Left ventricle myocardium inferior (tissue), 1 donor: ENCODE measurements at regions not wholly inside any gene's neighbourhood (a gene's known extent, or its start where the extent isn't known, plus 50 kb on each side); places are given as distances from the start of the nearest gene placed in this dataset.
A peak's percentile ranks its signal among the peaks of the same experiment; 100 is the strongest.

Experiments
- DNase-seq: peaks from one replicate; pipeline ENCODE4 v3.0.0-alpha.2; 2020
- H3K27ac ChIP-seq: fragments of 200-600 bp; replicated peaks from 2 replicates; pipeline ENCODE4 v1.8.0; 2021
- H3K27me3 ChIP-seq: fragments of 200-600 bp; 2 replicates; pipeline ENCODE4 v1.8.0; 2021; ENCODE audit warnings: low read depth
- H3K36me3 ChIP-seq: fragments of 200-600 bp; 2 replicates; pipeline ENCODE4 v1.8.0; 2021
- H3K4me1 ChIP-seq: fragments of 200-600 bp; 2 replicates; pipeline ENCODE4 v1.8.0; 2021
- H3K4me3 ChIP-seq: fragments of 200-600 bp; 2 replicates; pipeline ENCODE4 v1.8.0; 2021; ENCODE audit warnings: mild to moderate bottlenecking, moderate library complexity
- H3K9me3 ChIP-seq: fragments of 200-600 bp; replicated peaks from 2 replicates; pipeline ENCODE4 v1.8.0; 2021
- intact Hi-C: fragments of 100-400 bp; cut with micrococcal nuclease; formaldehyde crosslinking; loops from one replicate; pipeline ENCODE4 v1.11.0; 2022
- TF ChIP-seq, protein P1 (sequence below): fragments of 200-600 bp; IDR thresholded peaks from 2 replicates; pipeline ENCODE4 v1.8.0; 2021; ENCODE audit warnings: antibody characterized with exemption, mild to moderate bottlenecking, borderline replicate concordance
- donor health status: DM: no; HTN: yes; CAD: no; lungs with severe emphysema.

DNA sequence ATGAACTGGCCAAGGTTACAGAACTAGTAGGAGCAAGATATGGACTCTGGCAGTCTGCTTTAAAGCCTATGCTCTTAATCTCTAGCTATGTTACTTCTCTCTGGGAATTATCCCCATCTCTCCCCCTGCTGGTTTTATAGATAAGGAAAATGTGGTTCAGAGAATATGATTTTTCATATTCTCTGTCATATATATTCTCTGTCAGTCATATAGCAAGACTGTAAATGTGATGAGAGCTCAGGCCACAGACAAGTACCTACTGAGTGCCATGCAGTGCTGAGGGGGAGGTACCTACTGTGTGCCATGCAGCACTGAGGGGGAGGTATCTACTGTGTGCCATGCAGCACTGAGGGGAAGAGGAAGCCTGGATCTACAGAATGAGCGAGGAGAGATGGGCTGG lies 220.3 kb upstream of the FGGY start:
- Histone ChIP-seq H3K27ac (no peak overlapping the region), H3K27me3 (no peaks in the 10 kb centered on the region), H3K36me3 (no peaks in the 10 kb centered on the region), H3K4me3 (no peak overlapping the region), H3K4me1 (no peaks in the 10 kb centered on the region), H3K9me3 (no peaks in the 10 kb centered on the region)
- TF ChIP-seq, protein P1, sequence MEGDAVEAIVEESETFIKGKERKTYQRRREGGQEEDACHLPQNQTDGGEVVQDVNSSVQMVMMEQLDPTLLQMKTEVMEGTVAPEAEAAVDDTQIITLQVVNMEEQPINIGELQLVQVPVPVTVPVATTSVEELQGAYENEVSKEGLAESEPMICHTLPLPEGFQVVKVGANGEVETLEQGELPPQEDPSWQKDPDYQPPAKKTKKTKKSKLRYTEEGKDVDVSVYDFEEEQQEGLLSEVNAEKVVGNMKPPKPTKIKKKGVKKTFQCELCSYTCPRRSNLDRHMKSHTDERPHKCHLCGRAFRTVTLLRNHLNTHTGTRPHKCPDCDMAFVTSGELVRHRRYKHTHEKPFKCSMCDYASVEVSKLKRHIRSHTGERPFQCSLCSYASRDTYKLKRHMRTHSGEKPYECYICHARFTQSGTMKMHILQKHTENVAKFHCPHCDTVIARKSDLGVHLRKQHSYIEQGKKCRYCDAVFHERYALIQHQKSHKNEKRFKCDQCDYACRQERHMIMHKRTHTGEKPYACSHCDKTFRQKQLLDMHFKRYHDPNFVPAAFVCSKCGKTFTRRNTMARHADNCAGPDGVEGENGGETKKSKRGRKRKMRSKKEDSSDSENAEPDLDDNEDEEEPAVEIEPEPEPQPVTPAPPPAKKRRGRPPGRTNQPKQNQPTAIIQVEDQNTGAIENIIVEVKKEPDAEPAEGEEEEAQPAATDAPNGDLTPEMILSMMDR: peak; percentile 45
- no peak for DNase-seq
- intact Hi-C loops: no loop called here

DNA sequence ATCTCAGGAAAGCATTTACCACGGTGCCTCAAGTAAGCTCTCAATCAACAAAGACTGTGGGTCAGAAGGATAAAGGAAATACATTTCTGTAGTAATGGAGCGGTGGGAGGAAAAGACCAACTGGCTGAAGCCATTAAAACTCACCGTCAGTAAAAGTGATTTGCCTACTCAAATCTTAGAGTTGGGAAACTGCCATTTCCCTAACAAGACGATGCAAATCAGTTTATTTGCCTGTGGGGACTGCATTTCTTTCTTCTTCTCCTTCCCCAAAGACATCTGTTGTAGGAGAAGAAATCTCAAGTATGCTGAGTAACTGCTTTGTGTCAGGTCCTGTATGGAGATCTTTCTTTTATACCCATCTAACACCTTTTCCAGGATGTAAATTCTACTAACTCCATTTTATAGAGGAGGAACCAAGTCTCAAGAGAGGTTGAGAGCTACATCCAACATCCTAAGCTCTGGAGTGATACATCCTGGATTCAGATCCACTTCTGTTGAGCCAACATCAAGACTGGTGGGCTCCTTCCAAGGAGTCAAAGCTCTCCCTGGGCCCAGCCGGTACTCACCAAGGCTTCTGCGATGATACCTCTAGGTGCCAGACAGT lies 219.3 kb upstream of the FGGY start:
- no peaks in the 10 kb centered on the region for H3K36me3 ChIP-seq
- H3K27me3 ChIP-seq: no peaks in the 10 kb centered on the region
- intact Hi-C loops: no loop called here
- TF ChIP-seq, protein P1: no peak
- H3K4me3 ChIP-seq: no peak overlapping the region
- no peaks in the 10 kb centered on the region for H3K4me1 ChIP-seq
- no peaks in the 10 kb centered on the region for H3K9me3 ChIP-seq
- no peak overlapping the region for H3K27ac ChIP-seq
- no peak for DNase-seq

DNA sequence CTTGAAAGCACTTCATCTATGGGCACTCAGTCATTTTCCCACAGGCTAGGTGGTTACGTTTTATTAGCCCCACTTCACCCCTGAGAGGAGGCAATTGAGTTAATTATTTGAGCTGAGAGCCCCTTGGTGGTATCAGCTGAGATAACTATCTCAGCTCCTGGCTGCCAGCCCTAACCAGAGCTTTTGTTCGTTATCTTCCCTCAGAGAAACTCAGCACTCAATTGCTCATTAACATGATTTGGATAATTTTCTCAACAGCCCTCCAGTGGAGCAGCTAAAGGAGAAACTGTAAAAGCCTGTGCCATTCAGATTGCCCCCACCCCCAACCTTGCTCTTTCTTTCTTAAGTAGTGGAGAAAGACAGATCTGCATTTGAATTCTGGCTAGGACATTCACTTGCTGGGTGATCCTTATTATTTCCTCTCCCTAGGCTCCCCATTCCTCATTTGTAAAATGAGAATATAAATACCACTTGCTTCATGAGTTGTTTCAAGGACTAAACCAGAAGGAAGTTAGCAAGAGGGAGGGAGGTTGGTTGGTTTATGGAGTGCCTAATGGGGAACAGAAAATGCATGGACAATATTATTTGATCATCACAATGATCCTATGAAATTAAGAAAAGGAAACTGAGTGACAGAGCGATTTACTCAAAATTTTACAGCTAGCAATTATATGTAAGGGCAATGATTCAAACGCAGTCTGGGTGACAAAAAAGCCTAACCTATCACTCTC lies 218.7 kb upstream of the FGGY start:
- DNase-seq: no peak
- TF ChIP-seq, protein P1: no peak
- intact Hi-C loops: no loop called here
- Histone ChIP-seq H3K36me3 (no peaks in the 10 kb centered on the region), H3K27ac (no peak overlapping the region), H3K4me3 (no peak overlapping the region), H3K27me3 (no peaks in the 10 kb centered on the region), H3K9me3 (no peaks in the 10 kb centered on the region), H3K4me1 (peaks cover under 1% of the 10 kb centered on the region)

DNA sequence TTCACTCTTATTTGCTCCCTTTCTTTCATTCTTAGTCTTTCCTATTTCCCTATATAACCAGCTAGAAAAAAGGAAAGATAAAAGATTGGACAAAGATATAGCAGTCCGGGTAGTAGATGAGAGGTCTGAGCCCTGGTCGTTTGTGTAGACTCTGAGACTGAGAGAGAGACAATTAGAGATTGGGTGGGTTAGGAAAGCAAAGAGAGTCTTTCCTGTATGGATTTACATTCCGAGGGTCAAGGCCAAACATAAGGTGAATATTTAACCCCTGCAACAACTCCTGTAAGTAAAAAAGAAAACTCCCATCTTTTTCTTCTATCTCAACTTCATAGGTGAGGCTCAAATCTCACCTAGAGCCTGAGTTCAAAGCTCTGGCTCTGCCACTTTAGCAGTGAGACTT lies 218.0 kb upstream of the FGGY start:
- H3K27ac ChIP-seq: no peak overlapping the region
- no peaks in the 10 kb centered on the region for H3K36me3 ChIP-seq
- TF ChIP-seq, protein P1: no peak
- H3K9me3 ChIP-seq: no peaks in the 10 kb centered on the region
- no peaks in the 10 kb centered on the region for H3K27me3 ChIP-seq
- intact Hi-C loops: no loop called here
- no peak for DNase-seq
- no peak overlapping the region for H3K4me3 ChIP-seq
- H3K4me1 ChIP-seq: peaks cover 7% of the 10 kb centered on the region

DNA sequence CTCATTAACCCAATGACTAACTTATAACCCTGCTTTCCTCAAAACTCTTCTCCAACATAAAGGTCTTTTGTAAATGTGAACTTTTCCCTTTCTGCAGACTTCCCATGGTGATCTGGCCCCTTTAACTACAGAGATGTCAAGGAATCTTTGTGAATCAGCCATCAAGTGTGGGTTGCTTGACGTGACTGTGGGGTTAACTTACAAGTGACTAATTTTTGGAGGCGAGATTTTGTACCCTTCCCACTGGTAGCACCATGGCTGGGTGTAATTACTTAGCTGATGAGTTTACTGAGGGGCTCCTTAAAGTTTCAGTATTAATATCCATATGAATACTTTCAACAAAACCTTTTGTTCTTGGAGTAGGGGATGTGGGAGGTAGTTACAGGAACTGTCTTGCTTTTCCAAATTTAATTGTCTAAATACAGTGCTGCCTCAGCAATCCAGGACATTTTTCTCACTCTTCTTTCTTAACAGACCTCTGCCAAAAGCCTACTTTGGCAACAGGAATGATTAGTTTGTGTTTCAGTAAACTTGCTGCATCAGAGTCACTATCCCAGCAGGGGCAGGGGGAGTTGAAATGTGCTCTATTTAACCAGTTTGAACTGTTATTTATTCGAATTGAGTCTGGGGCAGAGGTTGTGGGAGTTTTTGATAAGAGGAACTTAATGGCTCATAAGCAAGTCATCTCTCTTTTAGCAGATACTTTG lies 217.3 kb upstream of the FGGY start:
- no peaks in the 10 kb centered on the region for H3K27me3 ChIP-seq
- no peak for DNase-seq
- intact Hi-C loops: no loop called here
- no peak overlapping the region for H3K27ac ChIP-seq
- H3K36me3 ChIP-seq: no peaks in the 10 kb centered on the region
- no peak overlapping the region for H3K4me3 ChIP-seq
- no peaks in the 10 kb centered on the region for H3K9me3 ChIP-seq
- peaks cover 14% of the 10 kb centered on the region for H3K4me1 ChIP-seq
- TF ChIP-seq, protein P1: no peak
